ENCODE measurements at regions not wholly inside any gene's neighbourhood (a gene's known extent, or its start where the extent isn't known, plus 50 kb on each side); places are given as distances from the start of the nearest gene placed in this dataset.

DNA sequence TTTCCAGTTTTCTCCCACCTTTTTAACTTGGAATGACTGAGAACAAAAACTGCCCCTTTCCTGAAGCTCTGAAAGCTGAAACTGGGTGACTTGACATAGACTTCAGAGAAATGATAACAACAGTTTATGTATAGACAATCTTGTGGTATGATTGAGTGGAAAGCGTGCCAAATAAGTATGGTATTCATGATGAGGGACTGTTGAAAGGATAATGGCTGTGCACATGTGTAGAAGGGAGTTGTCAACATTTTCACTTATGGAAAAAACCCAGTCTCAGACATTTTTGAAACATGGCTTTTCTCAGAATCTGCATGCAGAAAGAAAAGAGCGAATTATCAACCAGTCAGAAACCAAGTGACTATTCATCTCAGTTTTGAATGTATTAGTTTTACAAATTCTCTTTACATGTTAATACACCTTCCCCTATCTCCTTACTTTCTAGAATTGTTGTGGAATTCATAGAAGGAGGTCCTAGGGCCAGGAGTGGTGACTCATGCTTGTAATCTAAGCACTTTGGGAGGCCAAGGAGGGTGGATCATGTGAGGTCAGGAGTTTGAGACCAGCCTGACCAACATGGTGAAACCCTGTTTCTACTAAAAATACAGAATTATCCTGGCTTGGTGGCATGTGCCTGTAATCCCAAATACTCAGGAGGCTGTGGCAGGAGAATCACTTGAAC lies 261.2 kb downstream of the S1PR1 start:
- TF ChIP-seq, protein P1, sequence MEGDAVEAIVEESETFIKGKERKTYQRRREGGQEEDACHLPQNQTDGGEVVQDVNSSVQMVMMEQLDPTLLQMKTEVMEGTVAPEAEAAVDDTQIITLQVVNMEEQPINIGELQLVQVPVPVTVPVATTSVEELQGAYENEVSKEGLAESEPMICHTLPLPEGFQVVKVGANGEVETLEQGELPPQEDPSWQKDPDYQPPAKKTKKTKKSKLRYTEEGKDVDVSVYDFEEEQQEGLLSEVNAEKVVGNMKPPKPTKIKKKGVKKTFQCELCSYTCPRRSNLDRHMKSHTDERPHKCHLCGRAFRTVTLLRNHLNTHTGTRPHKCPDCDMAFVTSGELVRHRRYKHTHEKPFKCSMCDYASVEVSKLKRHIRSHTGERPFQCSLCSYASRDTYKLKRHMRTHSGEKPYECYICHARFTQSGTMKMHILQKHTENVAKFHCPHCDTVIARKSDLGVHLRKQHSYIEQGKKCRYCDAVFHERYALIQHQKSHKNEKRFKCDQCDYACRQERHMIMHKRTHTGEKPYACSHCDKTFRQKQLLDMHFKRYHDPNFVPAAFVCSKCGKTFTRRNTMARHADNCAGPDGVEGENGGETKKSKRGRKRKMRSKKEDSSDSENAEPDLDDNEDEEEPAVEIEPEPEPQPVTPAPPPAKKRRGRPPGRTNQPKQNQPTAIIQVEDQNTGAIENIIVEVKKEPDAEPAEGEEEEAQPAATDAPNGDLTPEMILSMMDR (IDR thresholded peaks at IDR 0.05): no peak
- no peak for TF ChIP-seq EZH2phosphoT487 (IDR thresholded peaks at IDR 0.05)
- no peak for TF ChIP-seq EZH2 (IDR thresholded peaks at IDR 0.05)

Measured in neural progenitor cell (in vitro differentiated cells).